Panc1 (cell line): ENCODE measurements at regions not wholly inside any gene's neighbourhood (a gene's known extent, or its start where the extent isn't known, plus 50 kb on each side); places are given as distances from the start of the nearest gene placed in this dataset.

Experiments used
- ATAC-seq: fragments of 200-7000 bp; cut with Tn5 transposase; 2 replicates; pipeline ENCODE4 v1.9.1; 2020; ENCODE audit warnings: mild to moderate bottlenecking, moderate library complexity
- BruUV-seq: library from RNA; stranded (reverse); fragments of 400-500 nt; replicated peaks from 2 replicates; lab custom pipeline; 2021; lab: Mats Ljungman, UMichigan
- CTCF ChIA-PET: fragments of 300-600 bp; sonication (Branson Sonifier 250); formaldehyde crosslinking; loops from one replicate; lab custom pipeline; 2022; ENCODE audit warnings: antibody characterized with exemption; lab: Charles Lee
- POLR2A ChIA-PET: fragments of 300-600 bp; sonication (Branson Sonifier 250); formaldehyde crosslinking; loops from one replicate; lab custom pipeline; 2022; ENCODE audit warnings: antibody characterized with exemption; lab: Charles Lee
- DNase-seq: peaks from one replicate; pipeline ENCODE4 v3.0.0-alpha.2; 2010; ENCODE audit warnings: low read depth, low spot score
- H3K27ac ChIP-seq: 2 replicates; pipeline ENCODE4 v1.5.1; 2011; ENCODE audit warnings: mild to moderate bottlenecking, low read length, inconsistent platforms
- H3K27me3 ChIP-seq: fragments of 200-500 bp; sonication (Bioruptor generic); 2 replicates; pipeline ENCODE4 v1.6.0; 2014; ENCODE audit warnings: low read length, inconsistent platforms; ENCODE audit not compliant: control insufficient read depth, insufficient read depth
- H3K36me3 ChIP-seq: fragments of 200-500 bp; sonication (Bioruptor generic); 2 replicates; pipeline ENCODE4 v1.5.1; 2014; ENCODE audit warnings: inconsistent platforms, mild to moderate bottlenecking, low read length, moderate library complexity; ENCODE audit not compliant: control insufficient read depth, insufficient read depth
- H3K4me1 ChIP-seq: 2 replicates; pipeline ENCODE4 v1.5.1; 2011; ENCODE audit warnings: inconsistent platforms, mild to moderate bottlenecking, low read length, moderate library complexity; ENCODE audit not compliant: control insufficient read depth, insufficient read depth
- H3K4me3 ChIP-seq, 2 experiments: 2 replicates each; pipeline ENCODE4 v1.5.1; 2011 to 2012; ENCODE audit warnings: low read depth in 2 of 2, low read length in 2 of 2, mild to moderate bottlenecking in 2 of 2, inconsistent platforms in 1 of 2, moderate library complexity in 1 of 2
- H3K9me3 ChIP-seq: fragments of 200-500 bp; sonication (Bioruptor generic); 2 replicates; pipeline ENCODE4 v1.5.1; 2014; ENCODE audit warnings: low read depth, mild to moderate bottlenecking, inconsistent platforms, low read length, moderate library complexity; ENCODE audit not compliant: control insufficient read depth, insufficient read depth
- POLR2AphosphoS5 ChIP-seq: IDR thresholded peaks from 2 replicates; pipeline ENCODE4 v1.6.1; 2012; ENCODE audit warnings: mild to moderate bottlenecking, low read depth, low read length, moderate library complexity
- REST ChIP-seq, 2 experiments: IDR thresholded peaks; 2 replicates each; pipeline ENCODE4 v1.6.1; 2011 to 2012; ENCODE audit warnings: low read depth in 2 of 2, control low read depth in 1 of 2, low read length in 1 of 2, mild to moderate bottlenecking in 1 of 2, moderate library complexity in 1 of 2; ENCODE audit not compliant: insufficient read depth in 1 of 2
- SIN3A ChIP-seq: IDR thresholded peaks from 2 replicates; pipeline ENCODE4 v1.6.1; 2012; ENCODE audit warnings: low read depth, mild to moderate bottlenecking, low read length, moderate library complexity, borderline replicate concordance; ENCODE audit not compliant: insufficient read depth
- TCF7L2 ChIP-seq: IDR thresholded peaks from 2 replicates; pipeline ENCODE4 v1.6.1; 2011; ENCODE audit warnings: mild to moderate bottlenecking, low read depth, low read length, inconsistent platforms
- in situ Hi-C: cut with HindIII; loops from 2 replicates; pipeline ENCODE4 v1.10.0; 2016; ENCODE audit warnings: low sequenced_read_pairs, low pct_unique_long_range_greater_than_20kb
- intact Hi-C: fragments of 100-400 bp; cut with micrococcal nuclease; formaldehyde crosslinking; loops from one replicate; pipeline ENCODE4 v1.10.0; 2022; ENCODE audit not compliant: unreplicated experiment
- TF ChIP-seq, protein P1 (sequence below): fragments of 450-650 bp; IDR thresholded peaks from 2 replicates; pipeline ENCODE4 v1.5.1; 2017; ENCODE audit warnings: mild to moderate bottlenecking

DNA sequence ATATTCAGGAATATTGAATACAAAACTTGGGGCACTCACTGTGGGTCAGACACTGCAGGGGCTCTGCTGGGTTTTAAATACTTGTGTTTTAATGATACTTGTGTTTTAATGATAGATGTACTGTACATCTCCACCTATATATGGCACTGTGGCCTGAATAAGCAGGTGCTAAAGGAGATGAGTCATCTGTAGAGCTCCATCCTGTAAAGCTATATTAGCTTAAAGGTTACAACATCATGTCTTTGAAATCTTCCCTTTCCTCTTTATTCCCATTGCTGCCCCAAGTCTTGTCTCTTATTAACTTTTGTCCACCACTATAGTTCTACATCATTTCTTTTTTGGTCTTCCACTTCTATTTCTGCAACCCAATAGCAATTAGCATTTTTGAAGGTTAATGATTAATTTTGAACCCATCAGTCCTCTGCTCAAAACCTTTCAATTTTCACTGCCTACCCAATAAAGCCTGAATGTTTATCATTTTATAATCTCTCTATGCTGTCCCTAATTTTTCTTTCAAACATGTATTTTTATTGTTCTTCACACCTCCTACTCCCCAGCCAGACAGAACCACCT, 113.3 kb upstream of the PTGFR start:
- intact Hi-C loops = no loop called here
- ATAC-seq (no peak), DNase-seq (no peak)
- CTCF ChIA-PET = no interaction called here
- Histone ChIP-seq H3K27me3 (no peaks in the 10 kb centered on the region), H3K27ac (no peak overlapping the region), H3K4me3 (no peak overlapping the region), H3K4me1 (no peaks in the 10 kb centered on the region), H3K36me3 (no peaks in the 10 kb centered on the region), H3K9me3 (no peaks in the 10 kb centered on the region)
- TF ChIP-seq, protein P1, sequence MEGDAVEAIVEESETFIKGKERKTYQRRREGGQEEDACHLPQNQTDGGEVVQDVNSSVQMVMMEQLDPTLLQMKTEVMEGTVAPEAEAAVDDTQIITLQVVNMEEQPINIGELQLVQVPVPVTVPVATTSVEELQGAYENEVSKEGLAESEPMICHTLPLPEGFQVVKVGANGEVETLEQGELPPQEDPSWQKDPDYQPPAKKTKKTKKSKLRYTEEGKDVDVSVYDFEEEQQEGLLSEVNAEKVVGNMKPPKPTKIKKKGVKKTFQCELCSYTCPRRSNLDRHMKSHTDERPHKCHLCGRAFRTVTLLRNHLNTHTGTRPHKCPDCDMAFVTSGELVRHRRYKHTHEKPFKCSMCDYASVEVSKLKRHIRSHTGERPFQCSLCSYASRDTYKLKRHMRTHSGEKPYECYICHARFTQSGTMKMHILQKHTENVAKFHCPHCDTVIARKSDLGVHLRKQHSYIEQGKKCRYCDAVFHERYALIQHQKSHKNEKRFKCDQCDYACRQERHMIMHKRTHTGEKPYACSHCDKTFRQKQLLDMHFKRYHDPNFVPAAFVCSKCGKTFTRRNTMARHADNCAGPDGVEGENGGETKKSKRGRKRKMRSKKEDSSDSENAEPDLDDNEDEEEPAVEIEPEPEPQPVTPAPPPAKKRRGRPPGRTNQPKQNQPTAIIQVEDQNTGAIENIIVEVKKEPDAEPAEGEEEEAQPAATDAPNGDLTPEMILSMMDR = no peak
- TF ChIP-seq POLR2AphosphoS5 = no peak
- no peak for TF ChIP-seq TCF7L2
- no peak for TF ChIP-seq SIN3A
- no peak for TF ChIP-seq REST (IDR thresholded peaks at IDR 0.05; ENCODE audit: insufficient read depth in 1 of 2, low read depth in 2 of 2, low read length in 1 of 2)
- in situ Hi-C loops = no loop called here
- no TSS peak for BruUV-seq
- POLR2A ChIA-PET = no interaction called here

DNA sequence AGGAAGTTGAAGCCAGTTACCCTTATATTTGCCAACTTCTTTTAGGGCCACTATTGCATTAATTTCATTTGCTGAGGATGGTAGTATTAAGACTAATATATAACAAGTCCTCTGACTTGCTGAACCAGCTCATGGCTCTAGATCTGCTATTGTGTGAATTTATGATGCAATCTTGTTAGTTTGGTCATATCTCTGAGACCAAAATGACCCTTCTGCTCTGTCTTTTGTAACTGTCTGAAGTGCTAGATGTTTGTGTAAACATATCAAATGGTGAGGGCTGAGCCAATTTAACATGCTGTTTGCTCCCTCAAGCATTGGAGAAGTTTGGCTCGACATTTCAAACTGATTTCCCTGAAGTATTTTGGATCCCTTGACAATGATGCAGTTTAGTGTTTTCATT, 106.9 kb upstream of the PTGFR start:
- DNase-seq (no peak), ATAC-seq (no peak)
- H3K27me3 ChIP-seq = no peaks in the 10 kb centered on the region
- intact Hi-C loops (no loop called here), in situ Hi-C loops (no loop called here)
- TF ChIP-seq, protein P1 = no peak
- TF ChIP-seq TCF7L2 (no peak), REST (IDR thresholded peaks at IDR 0.05; ENCODE audit: insufficient read depth in 1 of 2, low read depth in 2 of 2, low read length in 1 of 2) (no peak), SIN3A (no peak), POLR2AphosphoS5 (no peak)
- H3K36me3 ChIP-seq = no peaks in the 10 kb centered on the region
- H3K4me1 ChIP-seq = no peaks in the 10 kb centered on the region
- H3K27ac ChIP-seq = no peak overlapping the region
- H3K9me3 ChIP-seq = no peaks in the 10 kb centered on the region
- BruUV-seq = no TSS peak
- ChIA-PET CTCF (no interaction called here), POLR2A (no interaction called here)
- no peak overlapping the region for H3K4me3 ChIP-seq
